ENCODE measurements at regions not wholly inside any gene's neighbourhood (a gene's known extent, or its start where the extent isn't known, plus 50 kb on each side); places are given as distances from the start of the nearest gene placed in this dataset.

DNA sequence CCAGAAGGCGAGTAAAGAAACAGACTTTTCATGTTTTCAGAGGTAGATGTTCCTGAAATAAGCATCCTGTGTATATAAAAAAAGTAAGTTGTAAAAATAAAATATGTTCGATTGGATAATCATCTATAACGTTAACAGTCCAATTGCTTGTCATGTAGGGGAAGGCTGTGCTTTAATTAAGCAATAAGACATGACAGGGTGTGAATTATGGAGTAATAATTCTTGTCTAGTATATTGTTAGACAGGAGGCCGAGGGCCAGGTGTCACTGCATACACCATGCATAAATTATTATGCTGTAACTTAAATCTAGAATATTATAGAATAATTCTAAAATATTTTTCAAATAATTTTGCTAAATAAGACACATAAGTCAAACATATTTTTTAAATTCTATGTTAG lies 494.6 kb upstream of the TENM3 start:
- TF ChIP-seq POLR2A (IDR thresholded peaks at IDR 0.05) = no peak
- TF ChIP-seq, protein P1, sequence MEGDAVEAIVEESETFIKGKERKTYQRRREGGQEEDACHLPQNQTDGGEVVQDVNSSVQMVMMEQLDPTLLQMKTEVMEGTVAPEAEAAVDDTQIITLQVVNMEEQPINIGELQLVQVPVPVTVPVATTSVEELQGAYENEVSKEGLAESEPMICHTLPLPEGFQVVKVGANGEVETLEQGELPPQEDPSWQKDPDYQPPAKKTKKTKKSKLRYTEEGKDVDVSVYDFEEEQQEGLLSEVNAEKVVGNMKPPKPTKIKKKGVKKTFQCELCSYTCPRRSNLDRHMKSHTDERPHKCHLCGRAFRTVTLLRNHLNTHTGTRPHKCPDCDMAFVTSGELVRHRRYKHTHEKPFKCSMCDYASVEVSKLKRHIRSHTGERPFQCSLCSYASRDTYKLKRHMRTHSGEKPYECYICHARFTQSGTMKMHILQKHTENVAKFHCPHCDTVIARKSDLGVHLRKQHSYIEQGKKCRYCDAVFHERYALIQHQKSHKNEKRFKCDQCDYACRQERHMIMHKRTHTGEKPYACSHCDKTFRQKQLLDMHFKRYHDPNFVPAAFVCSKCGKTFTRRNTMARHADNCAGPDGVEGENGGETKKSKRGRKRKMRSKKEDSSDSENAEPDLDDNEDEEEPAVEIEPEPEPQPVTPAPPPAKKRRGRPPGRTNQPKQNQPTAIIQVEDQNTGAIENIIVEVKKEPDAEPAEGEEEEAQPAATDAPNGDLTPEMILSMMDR (IDR thresholded peaks at IDR 0.05) = no peak
- no peak for TF ChIP-seq POLR2AphosphoS5 (IDR thresholded peaks at IDR 0.05)
